IMR-90 (cell line): ENCODE measurements at regions not wholly inside any gene's neighbourhood (a gene's known extent, or its start where the extent isn't known, plus 50 kb on each side); places are given as distances from the start of the nearest gene placed in this dataset.

Source experiments
- ATAC-seq: fragments of 200-7000 bp; cut with Tn5 transposase; 2 replicates; pipeline ENCODE4 v1.9.1; 2020; ENCODE audit warnings: low read depth, mild to moderate bottlenecking, moderate library complexity
- BruUV-seq: library from RNA; stranded (reverse); fragments of 400-500 nt; replicated peaks from 2 replicates; lab custom pipeline; 2021; lab: Mats Ljungman, UMichigan
- CTCF ChIA-PET: fragments of 300-600 bp; formaldehyde crosslinking; extraction: SDS; loops from one replicate; lab custom pipeline; 2021; ENCODE audit warnings: antibody characterized with exemption; lab: Yijun Ruan, JAX
- POLR2A ChIA-PET: fragments of 300-600 bp; sonication (Branson Sonifier 250); formaldehyde crosslinking; loops from one replicate; lab custom pipeline; 2022; ENCODE audit warnings: antibody characterized with exemption; ENCODE audit not compliant: unreplicated experiment; lab: Charles Lee
- DNase-seq: peaks from one replicate; pipeline ENCODE4 v3.0.0; 2013
- H2AFZ ChIP-seq: replicated peaks from 2 replicates; pipeline ENCODE3; 2013; ENCODE audit warnings: low read length, mild to moderate bottlenecking; ENCODE audit not compliant: poor library complexity
- H2AK5ac ChIP-seq: 2 replicates; pipeline ENCODE4 v1.6.1; 2013; ENCODE audit warnings: low read depth, low read length, inconsistent platforms
- H2AK9ac ChIP-seq: replicated peaks from 2 replicates; pipeline ENCODE3; 2013; ENCODE audit warnings: mild to moderate bottlenecking, low read depth, low read length, moderate library complexity; ENCODE audit not compliant: poor library complexity
- H2BK120ac ChIP-seq: 2 replicates; pipeline ENCODE4 v1.6.1; 2013; ENCODE audit warnings: low read depth, low read length, inconsistent platforms
- H2BK15ac ChIP-seq: 3 replicates; pipeline ENCODE4 v1.6.1; 2013; ENCODE audit warnings: low read depth, low read length, inconsistent platforms
- H2BK20ac ChIP-seq: 2 replicates; pipeline ENCODE4 v1.6.1; 2013; ENCODE audit warnings: low read depth, mild to moderate bottlenecking, inconsistent platforms, low read length, moderate library complexity
- H2BK5ac ChIP-seq: 2 replicates; pipeline ENCODE4 v1.6.1; 2013; ENCODE audit warnings: mild to moderate bottlenecking, low read depth, low read length, inconsistent platforms; ENCODE audit not compliant: poor library complexity, severe bottlenecking
- H3K14ac ChIP-seq: replicated peaks from 2 replicates; pipeline ENCODE4 v1.6.1; 2013; ENCODE audit warnings: low read depth, low read length, inconsistent platforms
- H3K18ac ChIP-seq: 2 replicates; pipeline ENCODE4 v1.6.1; 2013; ENCODE audit warnings: low read depth, low read length, control low read depth
- H3K23ac ChIP-seq: 2 replicates; pipeline ENCODE4 v1.6.1; 2013; ENCODE audit warnings: low read depth, low read length, inconsistent platforms
- H3K27ac ChIP-seq: 2 replicates; pipeline ENCODE4 v1.5.1; 2013; ENCODE audit warnings: mild to moderate bottlenecking, control low read depth, low read length; ENCODE audit not compliant: insufficient read depth
- H3K27me3 ChIP-seq: 2 replicates; pipeline ENCODE4 v1.6.1; 2013; ENCODE audit warnings: low read length; ENCODE audit not compliant: control insufficient read depth, insufficient read depth
- H3K36me3 ChIP-seq: 2 replicates; pipeline ENCODE4 v1.6.1; 2013; ENCODE audit warnings: low read length, mixed read lengths; ENCODE audit not compliant: control insufficient read depth, insufficient read depth
- H3K4ac ChIP-seq: 2 replicates; pipeline ENCODE4 v1.6.1; 2013; ENCODE audit warnings: low read depth, low read length, inconsistent platforms
- H3K4me1 ChIP-seq: 2 replicates; pipeline ENCODE4 v1.6.1; 2013; ENCODE audit warnings: low read length, mixed read lengths; ENCODE audit not compliant: control insufficient read depth, insufficient read depth
- H3K4me2 ChIP-seq: 2 replicates; pipeline ENCODE4 v1.6.1; 2013; ENCODE audit warnings: low read depth, mild to moderate bottlenecking, control low read depth, low read length, moderate library complexity
- H3K4me3 ChIP-seq: 2 replicates; pipeline ENCODE4 v1.5.1; 2013; ENCODE audit warnings: low read depth, mild to moderate bottlenecking, control low read depth, low read length, moderate library complexity; ENCODE audit not compliant: insufficient read depth
- H3K56ac ChIP-seq: 2 replicates; pipeline ENCODE4 v1.6.1; 2013; ENCODE audit warnings: low read length, inconsistent platforms; ENCODE audit not compliant: insufficient read depth; ENCODE audit errors: extremely low read depth
- H3K79me1 ChIP-seq, 2 experiments: 2 replicates each; pipeline ENCODE4 v1.6.1; 2013; ENCODE audit warnings: low read length in 2 of 2, inconsistent platforms in 1 of 2, low read depth in 1 of 2
- H3K9ac ChIP-seq: 2 replicates; pipeline ENCODE4 v1.6.1; 2013; ENCODE audit warnings: low read depth, low read length, control low read depth
- H3K9me1 ChIP-seq: 2 replicates; pipeline ENCODE4 v1.6.1; 2013; ENCODE audit warnings: low read length, inconsistent platforms; ENCODE audit not compliant: insufficient read depth
- H3K9me3 ChIP-seq: 2 replicates; pipeline ENCODE4 v1.6.1; 2013; ENCODE audit warnings: low read length; ENCODE audit not compliant: control insufficient read depth, insufficient read depth
- H4K20me1 ChIP-seq: 2 replicates; pipeline ENCODE4 v1.6.1; 2013; ENCODE audit warnings: low read length, inconsistent platforms; ENCODE audit not compliant: insufficient read depth
- H4K5ac ChIP-seq: 2 replicates; pipeline ENCODE4 v1.6.1; 2013; ENCODE audit warnings: mild to moderate bottlenecking, low read depth, low read length, control low read depth
- H4K8ac ChIP-seq, 2 experiments: 2 replicates each; pipeline ENCODE4 v1.6.1; 2013; ENCODE audit warnings: low read depth in 2 of 2, low read length in 2 of 2, control low read depth in 1 of 2, inconsistent platforms in 1 of 2
- H4K91ac ChIP-seq: 2 replicates; pipeline ENCODE4 v1.6.1; 2013; ENCODE audit warnings: low read depth, low read length, inconsistent platforms; ENCODE audit not compliant: insufficient read depth
- CEBPB ChIP-seq: IDR thresholded peaks from 2 replicates; pipeline ENCODE4 v1.6.1; 2012; ENCODE audit warnings: low read depth, low read length, improper control_type of control experiment
- CHD1 ChIP-seq: IDR thresholded peaks from 2 replicates; pipeline ENCODE4 v1.6.1; 2012; ENCODE audit warnings: low read depth, low read length, improper control_type of control experiment
- CTCF ChIP-seq: conservative IDR thresholded peaks from 2 replicates; pipeline ENCODE4 v1.5.1; 2012; ENCODE audit warnings: mild to moderate bottlenecking, low read depth, low read length, improper control_type of control experiment
- FOS ChIP-seq: fragments of 150-350 bp; IDR thresholded peaks from 2 replicates; pipeline ENCODE4 v1.6.1; 2016; ENCODE audit warnings: low read depth, low read length
- MXI1 ChIP-seq: IDR thresholded peaks from 2 replicates; pipeline ENCODE4 v1.6.1; 2012; ENCODE audit warnings: low read depth, mild to moderate bottlenecking, low read length, moderate library complexity, borderline replicate concordance
- NFE2L2 ChIP-seq: fragments of 150-350 bp; IDR thresholded peaks from 2 replicates; pipeline ENCODE4 v1.6.1; 2016; ENCODE audit warnings: low read depth, mild to moderate bottlenecking, low read length
- POLR2A ChIP-seq: IDR thresholded peaks from 2 replicates; pipeline ENCODE4 v1.6.1; 2012; ENCODE audit warnings: mild to moderate bottlenecking, low read depth, low read length
- RCOR1 ChIP-seq: IDR thresholded peaks from 2 replicates; pipeline ENCODE4 v1.6.1; 2012; ENCODE audit warnings: mild to moderate bottlenecking, low read length, improper control_type of control experiment; ENCODE audit not compliant: insufficient replicate concordance
- RFX5 ChIP-seq: IDR thresholded peaks from 2 replicates; pipeline ENCODE4 v1.8.0; 2012; ENCODE audit warnings: low read depth, mild to moderate bottlenecking, low read length, moderate library complexity
- WGBS, 2 experiments: methylation state at CpG; one replicate each; pipeline versions ENCODE4 v1.1.5 to v1.1.7; 2013; ENCODE audit warnings: missing lambda C conversion rate in 2 of 2; ENCODE audit not compliant: insufficient read length in 1 of 2; ENCODE audit errors: extremely low coverage in 2 of 2; 5-methylcytosine and 5-hydroxymethylcytosine counted together
- dilution Hi-C: fragments of 300-500 bp; cut with HindIII; formaldehyde crosslinking; loops from one replicate; pipeline ENCODE4 v1.14.3; 2018; ENCODE audit warnings: low sequenced_read_pairs; ENCODE audit not compliant: unreplicated experiment
- in situ Hi-C: fragments of 300-500 bp; cut with MboI; formaldehyde crosslinking; loops from 3 replicates; pipeline ENCODE4 v1.14.3; 2019; ENCODE audit warnings: low sequenced_read_pairs, inconsistent platforms, mixed read lengths
- intact Hi-C: fragments of 100-400 bp; cut with micrococcal nuclease; formaldehyde crosslinking; loops from 2 replicates; pipeline ENCODE4 v1.10.0; 2022

- no peak overlapping the region for H3K9ac ChIP-seq
- CTCF ChIA-PET: no interaction called here
- POLR2A ChIA-PET: no interaction called here
- H2AK9ac ChIP-seq: no peak overlapping the region
- H4K8ac ChIP-seq: no peak overlapping the region
- no peak overlapping the region for H3K18ac ChIP-seq
- H2BK15ac ChIP-seq: no peak overlapping the region
- H2BK20ac ChIP-seq: no peak overlapping the region
- H3K27ac ChIP-seq: no peak overlapping the region
- no peak overlapping the region for H3K4me2 ChIP-seq
- no peaks in the 10 kb centered on the region for H4K20me1 ChIP-seq
- no TSS peak for BruUV-seq
- no peak for TF ChIP-seq MXI1
- TF ChIP-seq CTCF: no peak
- TF ChIP-seq RCOR1: no peak
- TF ChIP-seq CHD1: no peak
- TF ChIP-seq CEBPB: no peak
- TF ChIP-seq NFE2L2: no peak
- TF ChIP-seq POLR2A: no peak
- no peak for TF ChIP-seq FOS
- TF ChIP-seq RFX5: no peak
- no peak overlapping the region for H3K4me3 ChIP-seq
- no peak overlapping the region for H4K91ac ChIP-seq
- H2AFZ ChIP-seq: no peak overlapping the region
- DNase-seq: no peak
- in situ Hi-C loops: no loop called here
- no peak overlapping the region for H3K23ac ChIP-seq
- intact Hi-C loops: no loop called here
- H2BK120ac ChIP-seq: no peak overlapping the region
- H3K56ac ChIP-seq: no peak overlapping the region
- H2AK5ac ChIP-seq: no peak overlapping the region
- H3K4ac ChIP-seq: no peak overlapping the region
- H4K5ac ChIP-seq: no peak overlapping the region
- no peak overlapping the region for H3K14ac ChIP-seq
- ATAC-seq: no peak
- dilution Hi-C loops: no loop called here
- no peaks in the 10 kb centered on the region for H3K4me1 ChIP-seq
- no peaks in the 10 kb centered on the region for H3K27me3 ChIP-seq
- no peaks in the 10 kb centered on the region for H3K79me1 ChIP-seq
- H3K9me1 ChIP-seq: no peaks in the 10 kb centered on the region
- WGBS, 2 experiments: no CpG with 5 or more reads among the region's 2 CpGs
- H3K36me3 ChIP-seq: no peaks in the 10 kb centered on the region
- H2BK5ac ChIP-seq: no peak overlapping the region
- no peaks in the 10 kb centered on the region for H3K9me3 ChIP-seq
Measured at GRCh38 chr1:81052162-81052561, 748.6 kb upstream of the ADGRL2 start.
